ENCODE measurements at regions not wholly inside any gene's neighbourhood (a gene's known extent, or its start where the extent isn't known, plus 50 kb on each side); places are given as distances from the start of the nearest gene placed in this dataset.

DNA sequence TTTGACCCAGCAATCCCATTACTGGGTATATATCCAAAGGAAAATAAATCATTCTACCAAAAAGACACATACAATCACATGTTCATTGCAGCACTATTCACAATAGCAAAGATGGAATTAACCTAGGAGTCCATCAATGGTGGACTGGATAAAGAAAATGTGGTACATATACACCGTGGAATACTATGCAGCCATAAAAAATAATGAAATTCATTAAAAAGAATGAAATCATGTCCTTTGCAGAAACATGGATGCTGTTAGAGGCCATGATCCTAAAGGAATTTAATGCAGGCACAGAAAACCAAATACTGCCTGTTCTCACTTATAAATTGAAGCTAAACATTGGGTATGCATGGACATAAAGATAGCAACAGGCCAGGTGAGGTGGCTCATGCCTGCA is 61.9 kb upstream of the BMP6 start:
- no peak for DNase-seq (ENCODE audit: low spot score)

DNA sequence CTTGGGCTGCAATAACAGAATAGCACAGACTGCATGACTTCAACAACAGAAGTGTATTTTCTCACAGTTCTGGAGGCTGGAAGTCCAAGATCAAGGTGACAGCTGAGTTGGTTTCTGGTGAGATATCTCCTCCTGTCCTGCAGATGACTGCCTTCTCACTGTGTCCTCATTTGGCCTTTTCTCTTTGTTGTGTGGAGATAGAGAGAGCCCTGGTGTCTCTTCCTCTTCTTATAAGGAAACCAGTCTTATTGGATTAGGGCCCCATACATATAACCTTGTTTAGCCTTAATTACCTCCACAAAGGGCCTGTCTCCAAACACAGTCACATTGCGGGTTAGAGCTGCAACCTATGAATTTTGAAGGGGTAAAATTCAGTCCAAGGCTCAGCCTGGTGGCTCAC is 57.0 kb upstream of the BMP6 start:
- no peak for DNase-seq (ENCODE audit: low spot score)

- DNase-seq (ENCODE audit: low spot score), result no peak
Measured at GRCh38 chr6:7669742-7670141, 56.2 kb upstream of the BMP6 start.

- no peak for DNase-seq (ENCODE audit: low spot score)
Measured at GRCh38 chr6:7671076-7671475, 54.8 kb upstream of the BMP6 start.

- DNase-seq (ENCODE audit: low spot score), result no peak
Measured at GRCh38 chr6:7671581-7671980, 54.3 kb upstream of the BMP6 start.

DNA sequence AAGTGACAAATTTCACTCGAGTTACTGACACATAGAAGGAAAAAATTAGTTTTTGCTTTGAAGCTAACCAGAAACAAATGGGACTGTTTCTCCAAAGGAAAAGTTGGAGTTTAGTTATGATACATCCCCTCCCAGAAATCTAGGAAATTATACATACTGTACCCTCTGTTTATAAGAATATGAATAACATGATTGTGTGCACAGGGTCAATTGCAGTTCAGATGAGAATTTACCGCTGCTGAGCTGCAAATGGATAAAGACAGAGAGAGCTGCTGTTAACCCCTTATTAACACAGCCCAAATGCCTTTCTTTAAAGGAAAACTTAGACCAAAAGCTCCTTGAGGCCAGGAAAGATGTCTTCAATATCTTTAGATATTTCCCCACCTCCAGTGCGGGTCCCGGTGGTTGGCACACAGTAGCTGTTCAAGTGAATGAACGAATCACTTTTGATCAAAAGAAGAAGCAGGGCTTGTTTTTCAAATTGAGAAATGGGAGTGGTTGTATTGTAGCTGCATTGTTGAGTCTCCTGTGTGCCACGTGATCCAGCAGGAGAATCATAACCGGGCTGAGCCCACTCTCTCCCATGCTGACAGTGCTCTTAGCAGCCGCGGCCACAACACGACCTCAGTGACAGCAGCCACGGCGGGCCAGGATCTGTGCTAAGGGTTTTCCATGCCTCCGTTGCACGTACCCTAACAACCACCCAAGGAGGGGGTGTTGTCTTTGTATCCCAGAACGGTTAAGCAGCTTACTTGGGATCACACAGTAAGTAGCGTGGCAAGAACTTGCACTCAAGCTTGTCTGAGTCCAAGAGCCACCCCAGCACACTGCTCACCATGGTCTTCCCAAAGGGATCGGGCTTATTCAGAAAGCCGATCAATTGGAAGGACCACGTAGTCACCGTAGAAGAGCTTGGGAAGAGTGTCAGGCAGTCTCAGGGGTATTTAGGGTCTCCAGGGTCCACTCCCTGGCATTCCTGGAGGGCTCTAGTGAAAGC is 53.5 kb upstream of the BMP6 start:
- DNase-seq (ENCODE audit: low spot score), result peak; percentile 51

DNA sequence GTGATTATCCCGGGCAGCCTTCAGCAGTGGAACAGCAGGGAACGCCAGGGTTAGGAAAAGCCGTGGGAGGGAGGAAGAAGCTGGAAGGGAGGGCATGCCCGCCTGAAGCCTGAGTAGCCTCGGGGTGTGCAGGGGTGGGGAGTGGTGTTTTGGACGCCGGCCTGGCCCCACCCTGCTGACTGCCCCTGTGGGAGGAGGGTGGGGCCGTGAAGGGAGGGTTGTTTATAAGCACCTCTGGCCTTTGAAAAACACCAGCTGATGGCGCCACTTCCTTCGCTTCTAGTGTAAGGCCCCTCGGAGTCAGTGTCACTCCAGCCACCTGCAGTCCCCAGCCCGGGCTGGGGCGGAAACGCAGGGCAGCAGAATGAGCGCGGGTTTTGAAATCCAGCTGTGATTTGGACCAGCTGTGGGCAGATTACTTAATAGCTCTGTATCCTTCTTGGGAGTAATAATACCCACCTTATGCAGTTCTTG is 52.8 kb upstream of the BMP6 start:
- peak; percentile 60 for DNase-seq (ENCODE audit: low spot score)

- no peak for DNase-seq (ENCODE audit: low spot score)
Measured at GRCh38 chr6:7674291-7674690, 51.6 kb upstream of the BMP6 start.

DNA sequence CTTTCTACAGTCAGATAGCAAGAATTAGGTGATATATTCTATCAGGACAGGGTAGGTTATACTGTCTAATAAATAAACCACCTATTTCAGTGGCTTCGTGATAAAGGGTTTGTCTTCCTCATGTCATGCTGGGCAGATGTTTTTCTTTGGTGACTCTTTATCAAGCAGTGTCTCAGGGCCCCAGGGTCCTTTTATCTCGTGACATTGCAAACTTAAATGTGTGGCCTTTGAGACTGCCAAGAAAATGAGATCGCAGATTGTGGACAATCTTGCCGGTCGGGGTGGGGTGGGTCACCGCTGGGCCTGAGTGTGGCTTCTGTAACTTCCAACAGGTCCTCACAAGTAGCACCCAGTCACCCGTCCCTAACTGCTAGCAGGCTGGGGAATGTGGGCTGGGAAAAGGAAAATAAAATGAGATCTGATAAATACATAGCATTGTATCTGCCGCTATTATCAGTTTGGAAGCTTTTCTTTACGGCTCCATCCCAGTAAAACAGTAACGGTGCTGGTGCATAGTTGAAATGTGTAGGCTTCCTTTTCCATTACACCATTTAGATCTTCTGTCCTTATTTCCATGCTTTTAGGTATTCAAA is 50.5 kb upstream of the BMP6 start:
- no peak for DNase-seq (ENCODE audit: low spot score)

Data from D341Med (cell line).